HG03039 (cell line): ENCODE measurements at regions not wholly inside any gene's neighbourhood (a gene's known extent, or its start where the extent isn't known, plus 50 kb on each side); places are given as distances from the start of the nearest gene placed in this dataset.
A peak's percentile ranks its signal among the peaks of the same experiment; 100 is the strongest.

ENCODE experiments used
- ATAC-seq: cut with Tn5 transposase; IDR thresholded peaks from one replicate; pipeline ENCODE4 v1.9.1; 2021; ENCODE audit warnings: mild to moderate bottlenecking, moderate library complexity; ENCODE audit not compliant: unreplicated experiment

DNA sequence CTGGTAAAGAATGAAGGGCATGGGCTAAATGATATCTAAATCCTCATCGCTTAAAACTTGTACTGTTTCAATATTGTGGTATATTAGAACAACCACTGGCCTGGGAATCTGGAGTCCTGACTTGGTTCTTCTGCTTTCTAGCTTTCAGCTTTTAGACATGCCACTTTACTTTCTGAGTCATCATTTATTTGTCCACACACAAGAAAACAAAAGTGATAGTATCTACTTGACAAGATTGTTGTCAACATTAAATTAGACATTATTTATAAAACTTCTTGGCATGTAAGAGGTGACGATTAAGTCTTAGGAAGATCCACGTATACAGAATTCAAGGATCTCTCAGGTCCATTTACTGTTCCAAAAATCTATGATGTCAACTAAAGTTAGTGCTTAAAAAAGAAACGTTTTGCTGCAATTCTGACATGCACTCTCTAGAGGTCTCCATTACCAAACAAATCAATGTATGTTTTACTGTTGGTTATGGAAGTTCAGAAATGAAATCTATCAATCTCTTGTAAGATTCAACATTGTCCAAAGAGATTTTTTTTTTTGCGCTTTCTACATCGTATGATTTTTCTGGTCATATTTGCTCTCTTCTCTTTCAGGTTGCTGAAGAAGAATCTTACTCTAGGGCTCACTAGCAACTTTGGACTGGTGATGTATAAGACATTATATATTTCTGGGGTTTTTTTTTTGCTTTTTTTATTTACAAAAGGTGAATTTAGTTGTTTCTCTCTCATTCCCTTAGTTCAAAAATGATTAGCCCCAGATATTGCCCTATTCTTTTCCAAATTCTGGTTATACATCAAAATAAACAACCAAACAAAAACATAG, 53.6 kb upstream of the DYNC1I1 start:
- ATAC-seq: no peak

DNA sequence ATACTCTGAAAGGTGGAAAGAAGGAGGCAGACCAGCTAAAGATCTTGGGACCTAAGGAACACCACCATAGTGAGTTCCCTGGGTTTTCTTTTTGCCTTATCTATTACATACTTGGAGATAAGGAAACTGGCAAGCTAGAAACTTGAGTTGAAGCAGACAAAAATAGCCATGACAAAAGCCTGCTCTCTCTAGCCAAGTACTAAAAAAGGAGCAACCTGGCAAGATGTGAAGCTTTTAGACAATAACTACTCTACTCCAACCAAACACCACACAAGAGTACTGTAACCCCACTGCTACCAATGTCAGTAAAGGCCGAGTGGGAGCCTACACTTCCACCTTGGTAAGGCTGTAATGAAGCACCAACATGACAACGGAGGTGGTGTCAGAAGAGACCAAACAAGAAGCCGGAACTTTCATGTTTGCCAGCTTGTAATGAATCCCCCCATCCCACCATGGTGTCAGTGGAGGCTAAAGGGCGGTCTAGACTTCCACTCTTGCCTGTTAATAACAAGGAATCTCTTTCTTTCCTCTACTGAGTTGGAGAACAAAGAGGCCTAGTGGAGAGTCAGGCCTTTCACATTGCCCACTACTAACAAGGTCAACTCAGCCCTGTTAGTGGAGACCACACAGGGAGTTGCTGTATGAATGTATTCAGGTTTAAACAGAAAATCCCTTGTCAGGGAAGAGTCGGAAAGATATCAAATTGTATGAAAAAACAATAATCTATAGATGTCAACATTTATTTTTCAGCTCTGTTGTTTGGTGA, 55.8 kb upstream of the DYNC1I1 start:
- no peak for ATAC-seq

DNA sequence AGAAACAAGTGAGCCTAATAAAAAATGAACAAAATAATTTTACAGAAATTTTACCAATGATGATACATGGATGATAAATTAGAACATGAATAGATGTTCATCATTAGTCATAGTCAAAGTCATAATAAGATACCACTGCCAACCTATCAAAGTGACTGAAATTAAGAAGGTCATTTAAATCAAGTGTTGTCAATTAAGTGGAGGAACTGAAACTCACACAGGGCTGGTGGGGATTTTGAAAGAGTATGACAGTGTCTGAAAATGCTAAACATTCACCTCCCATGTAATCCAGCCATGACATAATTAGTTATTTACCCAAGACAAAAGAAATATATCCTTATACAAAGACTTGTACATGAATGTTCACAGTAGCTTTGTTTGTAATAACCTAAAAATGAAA, 57.1 kb upstream of the DYNC1I1 start:
- peak; percentile 69 for ATAC-seq

DNA sequence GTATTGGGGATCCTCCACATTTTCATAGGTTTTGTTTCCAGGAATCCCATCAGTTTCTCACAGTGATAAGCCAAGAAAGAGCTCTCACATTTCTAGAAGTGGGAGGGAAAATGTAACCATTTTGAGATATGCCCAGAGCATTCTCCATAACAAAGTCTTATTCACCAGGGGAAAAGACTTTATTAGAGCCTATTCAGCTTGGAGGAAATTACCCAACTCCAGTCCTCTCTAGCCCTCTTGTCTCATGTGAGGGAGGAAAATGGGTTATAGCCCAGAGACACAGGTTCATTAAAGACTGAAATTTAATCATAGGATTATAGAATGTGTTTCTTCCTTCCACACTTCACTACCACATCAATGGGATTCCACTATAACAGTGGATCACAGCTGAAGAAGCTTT, 61.6 kb upstream of the DYNC1I1 start:
- ATAC-seq: no peak

DNA sequence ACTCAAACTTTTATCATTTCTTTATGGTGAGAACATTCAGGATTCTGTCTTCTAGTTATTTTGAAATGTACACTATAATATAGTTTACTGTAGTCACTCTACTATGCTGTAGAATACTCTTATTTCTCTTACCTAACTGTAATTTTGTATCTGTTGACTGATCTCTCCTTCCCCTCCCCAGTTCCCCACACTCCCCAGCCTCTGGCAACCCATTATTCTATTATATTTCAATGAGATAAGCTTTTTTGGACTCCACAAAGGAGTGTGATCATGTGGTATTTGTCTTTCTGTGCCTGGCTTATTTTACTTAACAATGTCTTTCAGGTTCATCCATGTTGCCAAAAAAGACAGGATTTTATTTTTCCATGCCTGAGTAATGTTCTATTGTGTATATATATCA, 71.4 kb upstream of the DYNC1I1 start:
- ATAC-seq: no peak

DNA sequence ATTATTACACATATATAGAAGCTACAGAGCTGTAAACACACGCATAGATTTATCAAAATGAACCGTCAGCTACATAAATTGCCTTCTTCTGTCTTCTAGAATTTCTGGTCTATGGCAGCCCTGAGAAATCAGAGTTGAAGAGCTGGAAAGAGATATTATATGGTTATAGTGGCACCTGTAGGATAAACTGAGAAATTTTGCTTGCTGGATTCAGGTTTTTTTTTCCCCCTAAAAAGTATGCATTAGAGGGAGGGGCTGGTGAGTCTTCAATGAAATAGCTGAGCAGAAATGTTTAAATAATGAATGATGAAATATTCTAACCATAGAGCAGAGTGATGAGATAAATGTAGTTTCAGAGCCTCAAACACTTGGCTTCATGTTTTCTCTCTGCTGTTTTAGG, 78.0 kb upstream of the DYNC1I1 start:
- no peak for ATAC-seq

DNA sequence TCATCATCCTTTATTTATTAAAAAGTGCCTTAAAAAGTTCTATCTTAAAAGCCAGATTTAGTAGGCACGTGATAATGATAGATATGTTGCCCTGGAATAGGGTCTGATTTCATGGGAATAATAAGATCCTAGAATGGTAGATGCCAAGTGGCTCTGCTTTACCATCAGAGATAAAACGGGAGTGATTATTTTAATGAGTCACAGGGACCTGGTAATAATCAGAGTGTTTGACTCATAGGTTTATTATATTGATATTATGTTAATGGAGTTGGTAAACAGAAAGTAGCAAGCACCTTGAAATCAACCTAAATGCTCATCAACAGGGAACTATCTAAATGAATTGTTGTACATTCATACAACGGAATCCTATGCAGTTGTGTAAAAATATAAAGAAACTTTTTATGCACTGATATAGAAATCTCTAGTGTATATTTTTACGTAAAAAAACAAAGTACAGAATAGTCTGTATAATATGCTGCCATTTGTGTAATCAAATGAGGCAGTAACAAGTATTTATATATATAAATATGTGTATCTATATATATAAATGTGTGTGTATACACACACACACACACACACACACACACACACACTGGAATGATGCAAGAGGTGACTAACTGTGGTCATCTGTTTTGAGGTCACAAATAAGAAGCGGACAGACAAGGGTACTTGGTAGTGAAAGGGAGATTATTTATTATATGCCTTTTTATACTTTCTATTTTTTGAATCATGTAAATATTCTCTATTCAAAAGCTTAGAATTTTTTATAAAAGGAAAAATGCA, 78.6 kb upstream of the DYNC1I1 start:
- ATAC-seq: no peak

DNA sequence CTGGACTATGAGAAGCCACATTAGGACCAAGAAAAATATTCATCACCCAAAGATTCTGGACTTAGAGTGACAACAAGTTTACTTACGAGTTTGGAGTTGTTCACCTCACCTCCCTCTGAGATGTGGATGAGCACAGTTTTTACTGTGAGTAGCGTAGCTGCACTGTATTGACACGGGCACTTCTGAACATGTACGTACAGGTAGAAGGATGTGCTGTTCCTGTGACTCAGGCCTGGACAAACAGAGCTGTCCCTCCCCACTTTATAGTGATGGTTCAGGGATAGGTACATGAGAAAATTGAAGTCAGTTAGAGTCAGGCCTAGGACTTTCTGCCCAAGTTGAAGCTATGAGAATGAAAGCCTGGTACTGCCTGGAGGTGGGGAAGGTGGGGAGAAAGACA, 80.9 kb upstream of the DYNC1I1 start:
- no peak for ATAC-seq

DNA sequence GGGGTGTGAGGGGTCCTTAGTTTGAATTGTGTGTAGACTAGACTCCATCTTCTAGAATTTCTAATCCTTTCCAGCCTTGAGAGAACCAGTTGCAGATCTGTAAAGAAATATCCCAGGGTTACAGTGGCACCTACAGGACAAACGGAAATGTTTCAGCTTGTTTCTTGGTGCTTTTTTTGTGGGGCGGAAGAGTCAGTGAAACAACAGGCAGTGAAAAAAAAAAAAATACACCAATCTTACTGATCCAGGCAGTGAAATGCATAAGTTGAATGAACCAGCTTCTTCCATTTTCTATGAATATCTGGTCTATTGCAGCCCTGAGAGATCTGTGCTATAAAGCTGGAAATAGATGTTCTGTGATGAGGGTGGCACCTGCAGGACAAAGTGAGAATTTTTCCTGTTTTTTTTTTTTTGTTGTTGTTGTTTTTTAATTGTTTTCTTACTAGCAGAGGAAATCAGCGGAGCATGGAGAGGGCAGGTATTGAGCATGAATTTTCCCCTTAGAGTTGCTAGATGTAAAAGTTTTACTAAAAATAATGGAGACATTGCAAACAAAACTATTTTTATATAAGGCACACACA, 81.9 kb upstream of the DYNC1I1 start:
- no peak for ATAC-seq

DNA sequence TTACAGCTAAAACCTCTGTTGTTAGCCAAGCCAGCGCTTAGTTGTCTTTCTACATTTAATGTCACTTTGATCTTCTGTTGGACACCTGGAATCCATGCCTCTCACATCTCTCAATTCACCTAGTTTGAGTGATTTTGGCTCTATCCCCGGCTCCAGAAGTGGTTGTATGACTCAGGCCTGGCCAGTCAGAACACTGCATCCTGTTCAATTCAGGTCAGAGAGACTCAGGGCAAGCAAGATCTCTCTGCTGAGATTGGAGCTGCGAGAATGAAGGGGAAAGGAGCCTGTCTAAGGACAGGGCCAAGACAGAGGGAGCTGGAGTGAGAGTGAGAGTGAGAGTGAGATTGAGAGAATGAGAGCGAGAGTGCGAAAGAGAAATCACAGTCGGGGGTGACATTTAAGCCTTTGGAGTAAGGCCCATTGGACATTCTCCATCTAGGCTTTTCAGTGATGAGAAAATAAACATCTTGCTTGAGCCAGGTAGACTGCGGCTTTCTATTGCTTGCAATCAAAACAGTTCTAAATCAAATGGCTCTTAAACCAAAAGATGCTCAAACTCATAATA, 83.3 kb upstream of the DYNC1I1 start:
- ATAC-seq: no peak

DNA sequence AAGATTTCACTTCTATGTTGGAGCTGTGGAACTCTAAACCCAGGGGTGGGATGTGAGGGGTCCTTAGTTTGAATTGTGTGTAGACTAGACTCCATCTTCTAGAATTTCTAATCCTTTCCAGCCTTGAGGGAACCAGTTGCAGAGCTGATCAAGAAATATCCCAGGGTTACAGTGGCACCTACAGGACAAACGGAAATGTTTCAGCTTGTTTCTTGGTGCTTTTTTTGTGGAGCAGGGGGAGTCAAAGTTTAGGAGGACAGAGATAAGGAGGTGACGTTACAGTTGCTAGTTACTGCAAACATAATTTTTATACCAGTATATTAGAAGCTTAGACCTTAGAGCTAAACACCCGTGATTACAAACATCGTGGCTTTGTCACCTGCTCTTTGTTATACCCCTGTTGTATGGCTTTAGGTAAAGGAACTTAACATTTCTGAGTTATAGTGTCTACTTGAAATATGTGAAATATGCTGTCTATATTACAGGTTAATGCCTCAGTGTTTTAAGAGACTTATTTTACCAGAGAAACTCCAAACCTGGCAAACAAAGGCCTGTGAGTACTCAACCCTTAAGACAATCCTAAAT, 84.5 kb upstream of the DYNC1I1 start:
- ATAC-seq: no peak

DNA sequence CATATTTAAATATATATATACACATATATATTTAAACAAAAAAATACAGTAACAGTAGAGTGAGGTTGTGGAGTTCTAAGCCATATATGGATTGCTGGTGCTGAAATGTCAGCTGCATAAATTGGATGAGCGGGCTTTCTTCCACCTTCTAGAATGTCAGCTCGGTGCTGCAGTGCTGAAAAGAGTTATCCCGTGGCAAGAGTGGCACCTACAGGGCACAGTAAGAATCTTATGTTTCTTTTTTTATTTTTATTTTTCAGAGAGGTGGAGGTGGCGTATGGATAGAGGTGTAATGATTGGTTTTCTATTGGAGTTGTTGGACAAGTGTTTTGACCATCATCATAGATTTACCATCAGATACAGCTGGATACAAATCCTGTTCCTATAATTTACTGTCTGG, 86.2 kb upstream of the DYNC1I1 start:
- no peak for ATAC-seq

DNA sequence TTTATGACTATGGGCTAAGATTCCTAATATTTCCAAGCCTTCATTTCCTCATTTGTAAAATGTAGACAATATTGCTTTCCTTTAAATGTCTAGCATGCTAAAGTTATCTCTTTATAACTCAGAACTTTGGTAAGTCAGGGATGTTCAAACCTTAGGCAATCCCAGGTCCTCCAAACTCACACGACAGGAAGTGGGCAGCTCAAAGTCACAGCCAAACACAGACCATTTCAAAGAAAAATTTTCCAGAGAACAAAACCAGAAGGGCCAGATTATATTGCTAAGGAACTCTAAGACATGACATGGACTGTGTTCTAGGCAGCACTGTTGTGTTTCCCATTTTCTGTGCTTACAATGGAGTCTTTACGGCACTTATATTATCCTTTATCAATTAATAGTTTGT, 87.8 kb upstream of the DYNC1I1 start:
- ATAC-seq: no peak

DNA sequence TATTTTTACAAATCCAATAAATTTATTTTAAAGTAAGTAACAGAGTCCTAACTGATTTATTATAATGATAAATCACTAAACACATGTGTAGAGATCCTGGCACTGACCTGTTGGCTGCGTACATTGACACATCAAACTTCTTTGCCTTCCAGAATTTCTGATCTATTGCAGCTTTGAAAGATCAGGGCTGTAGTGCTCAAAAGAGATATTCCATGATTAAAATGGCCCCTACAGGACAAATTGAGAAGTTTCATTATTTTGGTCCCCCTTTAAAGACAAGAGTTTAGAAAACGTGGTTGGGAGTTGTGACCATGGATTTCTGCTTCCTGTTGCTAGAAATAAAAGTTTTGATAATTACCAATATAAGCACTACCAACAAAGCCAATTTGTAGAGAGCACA, 87.7 kb upstream of the PDK4 start:
- ATAC-seq: no peak

DNA sequence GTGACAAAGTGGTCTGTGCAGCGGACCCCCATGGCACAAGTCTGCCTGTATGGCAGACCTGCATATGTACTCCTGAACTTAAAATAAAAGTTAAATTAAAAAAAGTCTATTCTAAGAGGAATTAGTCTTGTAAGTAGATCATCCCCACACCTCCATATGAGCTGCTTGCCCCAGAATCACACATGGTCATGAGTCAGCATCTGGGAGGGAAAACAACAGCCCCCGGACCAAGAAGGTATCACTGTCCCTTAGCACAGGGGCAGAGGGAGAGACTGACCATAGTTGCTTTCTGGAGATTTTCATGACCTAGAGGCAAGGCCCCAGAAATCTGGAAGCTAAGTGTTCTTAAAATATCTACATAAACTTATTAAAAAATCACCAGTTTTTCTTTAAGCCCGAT, 86.6 kb upstream of the PDK4 start:
- no peak for ATAC-seq

DNA sequence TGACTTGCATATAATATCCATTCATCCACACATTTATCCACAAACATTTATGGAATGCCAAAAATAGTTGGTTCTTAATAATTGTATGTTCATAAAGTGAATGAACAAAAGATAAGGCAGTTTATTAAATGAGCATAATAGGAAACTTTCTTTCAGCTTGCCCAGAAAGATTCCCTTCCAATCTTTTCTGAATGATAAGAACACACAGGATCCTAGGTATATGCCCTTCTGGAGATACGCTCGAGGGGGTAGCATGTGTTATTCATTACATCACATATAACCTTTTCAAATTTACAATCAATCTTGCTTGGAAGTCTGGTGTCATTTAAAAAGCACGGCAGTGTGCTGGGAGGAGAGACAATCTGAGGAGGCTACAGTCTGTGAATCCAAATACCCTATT, 80.4 kb upstream of the PDK4 start:
- no peak for ATAC-seq

DNA sequence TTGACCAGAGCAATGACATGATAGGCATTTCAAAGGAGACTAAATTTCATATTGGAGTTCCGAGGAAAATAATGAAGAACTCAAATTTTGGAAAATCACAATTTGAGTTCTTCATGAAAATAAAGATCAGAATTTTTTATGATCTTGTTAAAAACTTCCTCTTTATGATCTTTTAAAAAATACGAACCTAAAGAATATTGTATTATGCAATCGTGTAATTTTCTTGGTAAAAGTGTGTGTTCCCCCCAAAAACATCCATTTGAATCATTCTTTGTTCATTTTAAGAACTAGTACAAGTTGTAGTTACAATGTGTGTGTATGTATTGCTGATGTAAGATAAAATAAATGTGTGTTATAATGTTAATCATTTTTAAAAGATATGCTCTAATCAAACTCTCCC, 79.3 kb upstream of the PDK4 start:
- no peak for ATAC-seq

DNA sequence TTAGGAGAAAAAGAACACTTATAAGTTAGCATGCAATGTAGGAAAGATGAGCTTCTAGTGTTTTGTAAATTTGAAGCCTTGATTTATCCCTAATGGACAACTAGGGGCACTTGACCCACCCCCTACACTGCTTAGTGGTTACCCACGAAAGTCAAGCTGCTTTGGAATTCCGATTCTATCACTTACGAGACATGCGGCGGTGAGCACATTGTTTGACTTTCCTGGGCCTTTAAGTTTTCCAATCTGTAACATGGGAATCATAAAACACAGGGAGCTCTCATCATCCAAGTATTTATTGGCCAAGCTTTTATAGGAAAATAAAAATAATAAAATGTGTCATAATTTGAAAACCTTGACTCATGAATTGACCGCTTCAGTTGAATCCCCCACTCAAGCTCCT, 78.7 kb upstream of the PDK4 start:
- ATAC-seq: no peak

DNA sequence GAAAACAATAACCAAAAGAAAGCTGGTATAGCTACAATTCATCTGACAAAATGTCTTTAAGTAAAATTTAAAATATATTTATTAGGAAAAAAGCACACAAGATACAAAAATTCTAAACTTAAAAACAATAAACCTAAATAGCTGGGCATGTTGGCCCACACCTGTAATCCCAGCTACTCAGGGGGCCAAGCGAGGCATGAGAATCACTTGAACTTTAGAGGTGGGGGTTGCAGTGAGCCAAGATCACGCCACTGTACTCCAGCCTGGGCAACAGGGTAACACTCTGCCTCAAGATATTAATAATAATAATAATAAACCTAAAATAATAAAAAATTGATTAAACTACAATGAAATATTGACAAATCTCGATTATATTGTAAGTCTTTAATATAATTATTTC, 77.8 kb upstream of the PDK4 start:
- ATAC-seq: no peak

DNA sequence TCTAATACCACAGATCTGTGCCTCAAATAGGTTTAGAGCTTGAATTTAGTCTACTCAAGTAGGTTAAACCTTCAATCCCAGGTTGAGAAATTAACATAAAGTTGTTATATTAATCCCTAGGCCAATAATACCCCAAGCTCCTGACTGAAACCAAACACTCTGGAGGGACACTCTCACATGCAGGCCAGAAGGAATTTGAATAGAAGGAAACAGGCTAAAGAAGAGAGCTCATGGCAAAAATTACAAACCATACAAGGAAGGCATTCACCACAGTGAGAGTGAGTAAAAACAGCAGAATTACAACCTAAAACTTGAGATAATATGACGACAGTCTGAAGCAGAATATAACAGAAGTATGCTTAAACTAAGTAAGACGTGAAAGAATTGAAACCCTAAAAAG, 76.1 kb upstream of the PDK4 start:
- ATAC-seq: no peak

DNA sequence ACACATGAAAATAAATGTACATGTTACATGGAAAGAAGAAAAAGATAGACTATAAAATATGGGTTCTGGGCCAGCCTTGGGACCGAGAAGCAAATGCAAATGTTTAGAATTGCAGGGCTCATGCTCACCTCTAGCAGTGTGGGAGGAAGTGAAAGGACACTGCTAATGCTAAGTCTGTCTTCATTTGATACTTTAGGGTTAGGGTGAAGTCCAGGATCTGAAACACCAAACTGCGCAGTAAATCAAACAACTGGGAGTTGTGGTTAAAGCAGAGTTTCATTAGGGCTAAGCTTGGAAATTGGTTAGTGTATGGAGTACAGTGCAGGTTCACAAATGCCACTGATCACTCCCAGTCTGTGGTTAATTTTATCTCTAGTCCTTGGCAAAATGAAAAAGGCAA, 73.2 kb upstream of the PDK4 start:
- peak; percentile 73 for ATAC-seq
